CD4-positive, alpha-beta T cell treated with Interleukin-6 for 4 hours (primary cell): ENCODE measurements at regions not wholly inside any gene's neighbourhood (a gene's known extent, or its start where the extent isn't known, plus 50 kb on each side); places are given as distances from the start of the nearest gene placed in this dataset.

Experiments used
- DNase-seq: peaks from one replicate; pipeline ENCODE4 v3.0.0-alpha.2; 2020; ENCODE audit warnings: mixed read lengths

- DNase-seq: no peak
Observed at GRCh38 chr6:92806254-92806653, 613.1 kb downstream of the EPHA7 start.

GRCh38 chr6:92791403-92791802, 628.0 kb downstream of the EPHA7 start:
- no peak for DNase-seq

DNA sequence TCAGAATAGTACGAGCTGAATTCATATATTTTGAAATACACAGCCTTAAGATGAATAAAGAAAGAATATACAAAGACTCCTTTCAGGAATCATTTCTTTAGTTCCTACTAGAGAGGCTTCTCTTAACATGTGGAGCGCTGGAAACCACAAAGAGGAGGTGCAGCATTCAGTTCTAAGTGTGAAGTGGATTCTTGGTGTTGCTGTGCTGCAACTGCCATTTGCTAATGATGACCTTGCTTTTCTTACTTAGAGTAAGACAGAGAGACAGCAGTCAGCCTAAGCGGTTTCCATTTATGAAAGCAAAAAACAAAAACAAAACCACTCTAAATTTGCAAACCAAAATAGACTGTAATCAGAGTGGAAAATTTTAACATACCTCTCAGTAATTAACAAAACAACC, 629.0 kb downstream of the EPHA7 start:
- no peak for DNase-seq

DNA sequence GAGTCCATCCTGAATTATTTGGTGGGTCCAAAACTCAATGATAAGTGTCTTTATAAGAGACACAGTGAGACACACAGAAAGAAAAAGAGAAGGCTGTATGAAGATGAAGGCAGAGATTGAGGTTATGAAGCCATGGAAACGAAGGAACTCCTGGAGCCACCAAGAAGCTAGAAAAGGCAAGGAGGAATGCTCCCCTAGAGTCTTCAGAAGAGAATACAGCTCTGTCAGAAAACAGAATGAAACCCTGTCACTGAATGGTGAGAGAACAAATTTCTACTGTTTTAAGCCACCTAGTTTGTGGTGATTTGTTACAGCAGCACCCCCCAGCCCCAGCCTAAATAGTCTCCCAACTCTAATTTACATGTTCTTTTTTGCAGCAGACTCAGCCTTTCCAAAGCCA, 635.1 kb downstream of the EPHA7 start:
- DNase-seq: no peak

- DNase-seq: no peak
Observed at GRCh38 chr6:92779746-92780145, 639.6 kb downstream of the EPHA7 start.

DNA sequence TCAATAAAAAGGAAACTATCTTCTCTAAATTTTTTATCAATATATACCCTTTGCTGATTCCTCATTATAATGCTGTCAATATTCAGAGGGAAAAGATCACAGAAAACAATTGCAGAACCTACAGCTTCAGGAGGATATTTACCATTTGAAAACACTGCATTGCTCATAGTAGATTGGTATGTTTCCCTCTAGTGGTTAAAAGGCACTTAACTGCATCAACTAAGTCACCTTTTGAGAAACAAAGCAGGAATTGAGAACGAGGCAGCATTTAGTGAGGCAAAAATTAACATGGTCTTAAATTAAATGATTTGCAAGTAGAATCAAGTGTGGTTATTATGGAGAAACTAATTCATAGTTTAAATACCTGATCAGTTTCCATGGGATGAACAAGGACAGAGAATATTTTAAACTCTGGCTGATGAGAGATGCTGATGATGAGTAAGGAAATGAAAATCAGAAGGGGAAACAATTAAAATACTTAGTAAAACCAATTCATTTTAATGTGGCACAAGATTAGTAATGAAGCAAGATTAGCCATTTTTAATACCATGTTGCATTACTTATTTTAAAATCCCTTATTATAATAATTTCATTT, 642.1 kb downstream of the EPHA7 start:
- no peak for DNase-seq

DNA sequence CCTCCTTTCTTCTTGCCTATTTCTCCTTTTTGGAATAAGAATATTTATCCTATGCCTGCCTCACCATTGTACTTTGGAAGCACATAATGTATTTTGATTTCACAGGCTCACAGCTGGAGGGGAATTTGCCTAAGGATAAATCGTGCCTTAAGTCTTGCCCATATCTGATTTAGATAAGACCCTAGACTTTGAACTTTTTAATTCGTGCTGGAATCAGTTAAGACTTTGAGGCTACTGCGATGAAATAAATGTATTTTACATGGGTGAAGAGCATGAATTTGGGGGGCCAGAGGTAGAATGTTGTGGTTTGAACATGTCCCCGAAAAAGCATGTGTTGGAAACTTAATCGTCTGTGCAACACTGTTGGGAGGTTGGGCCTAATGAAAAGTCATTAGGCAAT, 648.8 kb downstream of the EPHA7 start:
- DNase-seq: no peak

DNA sequence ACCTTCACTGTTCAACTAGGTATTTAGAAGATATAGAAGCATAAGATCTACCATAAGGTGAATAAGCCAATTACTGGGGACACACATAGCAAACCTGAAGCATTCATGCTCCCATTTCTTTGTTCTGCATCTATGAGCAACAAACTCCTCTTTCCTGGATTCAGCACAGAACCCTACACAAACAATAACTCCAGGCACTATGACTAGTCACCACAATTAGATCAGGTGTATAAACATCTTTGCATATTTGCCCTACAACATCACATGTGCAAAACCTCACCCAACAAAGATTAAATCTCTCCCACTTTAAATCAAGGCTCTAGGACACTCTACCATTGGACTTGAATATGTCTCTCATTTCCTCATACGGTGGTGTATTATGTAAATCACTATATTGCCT, 652.3 kb downstream of the EPHA7 start:
- DNase-seq: no peak

GRCh38 chr6:92763680-92764079, 655.7 kb downstream of the EPHA7 start:
- no peak for DNase-seq

DNA sequence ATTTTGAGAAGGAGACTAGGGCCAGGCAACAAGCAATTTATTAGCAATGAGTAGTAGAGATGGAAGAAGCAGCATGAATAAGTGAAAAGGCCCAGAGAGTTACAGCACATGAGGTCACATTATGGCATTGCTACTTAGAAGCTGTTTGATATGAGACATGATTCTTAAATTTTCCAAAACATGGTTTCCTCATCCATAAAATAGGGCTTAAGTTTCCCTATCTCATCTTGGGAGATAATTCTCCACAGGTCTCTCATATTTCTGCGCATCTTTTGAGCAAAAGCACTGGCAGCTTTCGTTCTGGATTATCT, 656.1 kb downstream of the EPHA7 start:
- DNase-seq: no peak

GRCh38 chr6:92762443-92763273, 656.7 kb downstream of the EPHA7 start:
- DNase-seq: no peak

- DNase-seq: no peak
Observed at GRCh38 chr6:92759178-92759577, 660.2 kb downstream of the EPHA7 start.

- DNase-seq: no peak
Observed at GRCh38 chr6:92757925-92758324, 661.4 kb downstream of the EPHA7 start.

GRCh38 chr6:92756912-92757311, 662.4 kb downstream of the EPHA7 start:
- no peak for DNase-seq

DNA sequence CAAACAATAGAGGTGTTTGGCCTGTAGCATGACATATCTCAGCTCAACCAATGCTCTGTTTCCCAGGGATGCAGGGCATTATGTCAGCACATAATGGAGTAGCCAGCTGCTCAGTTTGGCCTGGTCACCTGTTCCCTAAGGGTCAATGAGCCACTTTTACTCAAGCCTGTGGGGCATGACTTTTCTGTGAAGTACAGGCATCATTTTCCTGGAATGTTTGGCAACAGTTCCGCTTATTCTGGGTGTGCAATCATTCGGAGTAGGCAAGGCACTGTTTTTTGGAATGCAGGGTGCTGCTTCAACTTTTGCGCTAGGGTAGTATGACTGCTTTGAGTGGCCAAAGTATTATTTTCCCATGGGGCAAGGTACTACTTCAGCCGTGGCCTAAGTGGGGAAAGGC, 665.4 kb downstream of the EPHA7 start:
- no peak for DNase-seq

GRCh38 chr6:92752114-92752513, 667.2 kb downstream of the EPHA7 start:
- no peak for DNase-seq

DNA sequence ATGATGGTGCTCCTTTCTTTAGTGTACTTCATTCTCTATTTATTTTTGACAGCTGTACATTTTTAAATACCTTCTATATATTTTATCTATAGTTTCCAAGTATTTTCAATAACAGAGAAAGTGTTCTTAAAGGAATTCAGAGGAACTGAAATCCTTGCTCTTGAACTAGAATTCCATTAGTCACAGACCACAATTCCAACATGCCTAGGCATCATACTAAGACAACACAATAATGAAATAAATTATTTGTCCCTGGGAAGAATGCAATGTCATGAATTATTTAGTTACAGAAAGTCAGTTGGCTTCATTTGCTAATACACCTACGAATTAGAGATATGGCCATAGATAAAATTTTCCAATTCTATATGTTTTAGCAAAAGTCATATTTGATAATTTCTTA, 671.2 kb downstream of the EPHA7 start:
- no peak for DNase-seq

GRCh38 chr6:92737983-92738382, 681.4 kb downstream of the EPHA7 start:
- DNase-seq: no peak

DNA sequence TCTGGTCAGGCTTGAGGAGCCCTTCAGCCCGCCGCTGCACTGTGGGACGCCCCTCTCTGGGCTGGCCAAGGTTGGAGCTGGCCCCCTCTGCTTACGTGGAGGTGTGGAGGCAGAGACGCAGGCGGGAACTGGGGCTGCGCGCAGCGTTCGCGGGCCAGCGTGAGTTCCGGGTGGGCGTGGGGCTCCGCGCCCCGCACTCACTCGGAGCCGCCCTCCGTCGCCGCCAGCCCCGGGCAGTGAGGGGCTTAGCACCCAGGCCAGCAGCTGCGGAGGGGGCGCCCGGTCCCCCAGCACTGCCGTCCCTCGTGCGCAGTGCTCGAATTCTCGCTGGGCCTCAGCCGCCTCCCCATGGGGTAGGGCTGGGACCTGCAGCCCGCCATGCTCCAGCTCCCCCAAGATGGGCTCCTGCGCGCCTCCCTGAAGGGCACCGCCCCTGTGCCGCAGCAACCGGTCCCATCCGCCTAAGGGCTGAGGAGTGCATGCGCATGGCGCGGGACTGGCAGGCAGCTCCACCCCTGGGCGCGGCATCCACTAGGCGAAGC, 695.9 kb downstream of the EPHA7 start:
- no peak for DNase-seq

DNA sequence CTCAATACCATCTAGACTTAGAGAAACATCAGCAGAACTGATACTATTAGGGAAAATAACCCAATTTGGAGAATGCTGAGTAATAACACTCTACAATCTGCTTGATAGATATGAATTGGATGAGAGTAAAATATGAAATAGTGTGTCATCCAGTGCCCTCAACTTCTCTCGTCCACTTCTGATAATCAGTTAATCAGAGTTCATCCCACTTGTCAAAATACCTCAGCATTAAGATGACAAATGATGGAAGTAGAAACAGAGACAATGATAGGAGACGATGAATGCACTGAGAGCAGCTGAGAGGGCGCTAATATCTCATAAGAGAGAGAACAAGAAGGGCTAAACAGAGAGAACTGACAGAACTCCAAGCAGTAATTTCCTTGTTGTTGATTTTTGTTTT, 699.6 kb downstream of the EPHA7 start:
- DNase-seq: no peak

GRCh38 chr6:92716638-92717037, 702.7 kb downstream of the EPHA7 start:
- no peak for DNase-seq

GRCh38 chr6:92715991-92716390, 703.4 kb downstream of the EPHA7 start:
- DNase-seq: no peak

DNA sequence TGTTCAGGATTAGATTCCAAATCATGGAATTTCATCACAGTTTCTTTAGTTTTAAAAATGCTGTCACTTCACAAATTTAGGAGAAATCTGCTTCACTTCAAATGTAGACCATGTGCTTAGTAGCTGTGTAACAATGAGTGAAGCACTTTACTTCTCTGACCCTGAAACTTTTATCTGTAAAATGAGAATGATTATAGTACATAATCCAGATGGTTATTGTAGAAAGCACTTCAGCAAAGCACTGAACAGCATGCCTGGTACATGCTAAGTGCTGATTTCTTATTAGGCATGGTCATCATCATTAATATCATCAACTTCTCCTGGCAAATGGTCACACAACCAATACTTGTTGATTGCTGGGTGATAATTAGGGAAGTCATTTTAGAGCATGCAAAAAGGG, 705.0 kb downstream of the EPHA7 start:
- DNase-seq: no peak

DNA sequence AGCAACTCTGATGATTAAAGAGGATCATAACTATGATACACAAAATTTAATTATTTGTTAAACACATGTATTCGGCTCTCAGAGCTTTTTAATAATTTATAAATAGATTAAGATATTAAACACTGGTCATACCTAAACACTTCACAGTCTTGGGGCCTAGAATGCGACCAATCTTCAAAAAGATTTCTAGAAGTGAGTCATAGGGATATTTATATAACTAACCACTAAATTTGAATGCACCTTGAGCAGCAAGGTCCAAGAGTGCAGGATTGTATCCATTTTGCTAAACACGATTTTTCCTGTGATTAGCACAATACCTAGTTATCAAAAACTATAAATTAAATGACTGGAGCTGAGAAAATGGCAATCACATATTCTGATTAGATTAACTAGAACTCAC, 709.3 kb downstream of the EPHA7 start:
- no peak for DNase-seq

- DNase-seq: no peak
Observed at GRCh38 chr6:92708945-92709344, 710.4 kb downstream of the EPHA7 start.
